ENCODE measurements at regions not wholly inside any gene's neighbourhood (a gene's known extent, or its start where the extent isn't known, plus 50 kb on each side); places are given as distances from the start of the nearest gene placed in this dataset.
"Not testable (repeated sequence)": the region's sequence is repeated elsewhere in the genome, so short reads cannot be mapped to it uniquely, and the experiment has no call there.

DNA sequence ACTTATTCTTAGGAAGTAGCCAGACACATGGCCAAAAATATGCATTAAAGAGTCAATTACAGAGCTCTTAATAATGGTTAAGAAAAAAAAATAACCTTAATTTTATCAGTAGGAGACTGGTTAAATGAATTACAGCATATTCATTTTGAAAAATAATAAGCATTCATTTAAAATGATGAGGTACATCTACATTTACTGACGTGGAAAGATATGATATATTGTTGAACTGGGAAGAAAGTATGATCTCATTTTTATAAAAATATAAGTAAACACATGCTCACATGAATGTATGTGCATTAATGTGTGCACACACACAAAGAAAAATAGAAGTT lies 250.3 kb downstream of the ENC1 start:
- Histone ChIP-seq H3K27me3 (ENCODE audit: insufficient read depth, low read length, poor library complexity) (no peaks in the 10 kb centered on the region), H3K36me3 (ENCODE audit: insufficient read depth, low read length) (no peaks in the 10 kb centered on the region), H3K79me2 (ENCODE audit: insufficient read depth, low read length) (no peaks in the 10 kb centered on the region), H4K20me1 (ENCODE audit: insufficient read depth, low read length) (no peaks in the 10 kb centered on the region), H2AFZ (ENCODE audit: low read depth, low read length) (no peak overlapping the region), H3K9me3 (ENCODE audit: insufficient read depth, low read length, severe bottlenecking) (no peaks in the 10 kb centered on the region), H3K4me1 (ENCODE audit: insufficient read depth, low read length) (no peaks in the 10 kb centered on the region), H3K27ac (ENCODE audit: low read length) (no peak overlapping the region), H3K9ac (ENCODE audit: low read depth, low read length) (no peak overlapping the region), H3K4me3 (ENCODE audit: low read depth in 1 of 2, low read length in 2 of 2) (no peak overlapping the region), H3K4me2 (ENCODE audit: insufficient read depth, low read length) (no peak overlapping the region)
- DNase-seq (no peak), ATAC-seq (ENCODE audit: insufficient read depth, low read depth) (no peak)
- TF ChIP-seq EZH2 (IDR thresholded peaks at IDR 0.05; ENCODE audit: borderline replicate concordance, low read depth, low read length, severe bottlenecking), result no peak

- TF ChIP-seq, protein P1, sequence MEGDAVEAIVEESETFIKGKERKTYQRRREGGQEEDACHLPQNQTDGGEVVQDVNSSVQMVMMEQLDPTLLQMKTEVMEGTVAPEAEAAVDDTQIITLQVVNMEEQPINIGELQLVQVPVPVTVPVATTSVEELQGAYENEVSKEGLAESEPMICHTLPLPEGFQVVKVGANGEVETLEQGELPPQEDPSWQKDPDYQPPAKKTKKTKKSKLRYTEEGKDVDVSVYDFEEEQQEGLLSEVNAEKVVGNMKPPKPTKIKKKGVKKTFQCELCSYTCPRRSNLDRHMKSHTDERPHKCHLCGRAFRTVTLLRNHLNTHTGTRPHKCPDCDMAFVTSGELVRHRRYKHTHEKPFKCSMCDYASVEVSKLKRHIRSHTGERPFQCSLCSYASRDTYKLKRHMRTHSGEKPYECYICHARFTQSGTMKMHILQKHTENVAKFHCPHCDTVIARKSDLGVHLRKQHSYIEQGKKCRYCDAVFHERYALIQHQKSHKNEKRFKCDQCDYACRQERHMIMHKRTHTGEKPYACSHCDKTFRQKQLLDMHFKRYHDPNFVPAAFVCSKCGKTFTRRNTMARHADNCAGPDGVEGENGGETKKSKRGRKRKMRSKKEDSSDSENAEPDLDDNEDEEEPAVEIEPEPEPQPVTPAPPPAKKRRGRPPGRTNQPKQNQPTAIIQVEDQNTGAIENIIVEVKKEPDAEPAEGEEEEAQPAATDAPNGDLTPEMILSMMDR (IDR thresholded peaks at IDR 0.05; ENCODE audit: borderline replicate concordance, extremely low read depth, low read length, poor library complexity, severe bottlenecking), result no peak
- no peak for TF ChIP-seq EZH2 (IDR thresholded peaks at IDR 0.05; ENCODE audit: borderline replicate concordance, low read depth, low read length, severe bottlenecking)
- no peaks in the 10 kb centered on the region for H3K27me3 ChIP-seq (ENCODE audit: insufficient read depth, low read length, poor library complexity)
- no peaks in the 10 kb centered on the region for H3K79me2 ChIP-seq (ENCODE audit: insufficient read depth, low read length)
- no peaks in the 10 kb centered on the region for H3K4me1 ChIP-seq (ENCODE audit: insufficient read depth, low read length)
- H3K9ac ChIP-seq (ENCODE audit: low read depth, low read length), result no peak overlapping the region
- no peak for DNase-seq
- no peak for ATAC-seq (ENCODE audit: insufficient read depth, low read depth)
- no peaks in the 10 kb centered on the region for H4K20me1 ChIP-seq (ENCODE audit: insufficient read depth, low read length)
- H3K9me3 ChIP-seq (ENCODE audit: insufficient read depth, low read length, severe bottlenecking), result no peaks in the 10 kb centered on the region
- no peak overlapping the region for H3K27ac ChIP-seq (ENCODE audit: low read length)
- no peak overlapping the region for H2AFZ ChIP-seq (ENCODE audit: low read depth, low read length)
- no peak overlapping the region for H3K4me2 ChIP-seq (ENCODE audit: insufficient read depth, low read length)
- no peaks in the 10 kb centered on the region for H3K36me3 ChIP-seq (ENCODE audit: insufficient read depth, low read length)
- no peak overlapping the region for H3K4me3 ChIP-seq (ENCODE audit: low read depth in 1 of 2, low read length in 2 of 2)
Observed at GRCh38 chr5:74389531-74390305, 250.8 kb downstream of the ENC1 start.

GRCh38 chr5:74388411-74388810 lies 252.1 kb downstream of the ENC1 start:
- H3K9me3 ChIP-seq (ENCODE audit: insufficient read depth, low read length, severe bottlenecking); H3K79me2 ChIP-seq (ENCODE audit: insufficient read depth, low read length); ATAC-seq (ENCODE audit: insufficient read depth, low read depth): not testable (repeated sequence)

GRCh38 chr5:74386571-74387334 lies 253.8 kb downstream of the ENC1 start:
- DNase-seq (no peak), ATAC-seq (ENCODE audit: insufficient read depth, low read depth) (no peak)

More at GRCh38 chr5:74388411-74388810, 252.1 kb downstream of the ENC1 start:
- not testable (repeated sequence) for H4K20me1 ChIP-seq (ENCODE audit: insufficient read depth, low read length); H3K27ac ChIP-seq (ENCODE audit: low read length); H3K4me3 ChIP-seq (ENCODE audit: low read depth in 1 of 2, low read length in 2 of 2); H3K4me2 ChIP-seq (ENCODE audit: insufficient read depth, low read length); H3K9ac ChIP-seq (ENCODE audit: low read depth, low read length); H2AFZ ChIP-seq (ENCODE audit: low read depth, low read length); H3K27me3 ChIP-seq (ENCODE audit: insufficient read depth, low read length, poor library complexity); H3K36me3 ChIP-seq (ENCODE audit: insufficient read depth, low read length); DNase-seq; H3K4me1 ChIP-seq (ENCODE audit: insufficient read depth, low read length)

More at GRCh38 chr5:74386571-74387334, 253.8 kb downstream of the ENC1 start:
- no peak overlapping the region for H3K9ac ChIP-seq (ENCODE audit: low read depth, low read length)
- no peaks in the 10 kb centered on the region for H3K36me3 ChIP-seq (ENCODE audit: insufficient read depth, low read length)
- H3K9me3 ChIP-seq (ENCODE audit: insufficient read depth, low read length, severe bottlenecking), result no peaks in the 10 kb centered on the region
- H3K79me2 ChIP-seq (ENCODE audit: insufficient read depth, low read length), result no peaks in the 10 kb centered on the region
- no peaks in the 10 kb centered on the region for H4K20me1 ChIP-seq (ENCODE audit: insufficient read depth, low read length)
- H3K27me3 ChIP-seq (ENCODE audit: insufficient read depth, low read length, poor library complexity), result no peaks in the 10 kb centered on the region
- no peak overlapping the region for H2AFZ ChIP-seq (ENCODE audit: low read depth, low read length)
- no peaks in the 10 kb centered on the region for H3K4me1 ChIP-seq (ENCODE audit: insufficient read depth, low read length)
- H3K4me3 ChIP-seq (ENCODE audit: low read depth in 1 of 2, low read length in 2 of 2), result no peak overlapping the region
- H3K4me2 ChIP-seq (ENCODE audit: insufficient read depth, low read length), result no peak overlapping the region
- TF ChIP-seq EZH2 (IDR thresholded peaks at IDR 0.05; ENCODE audit: borderline replicate concordance, low read depth, low read length, severe bottlenecking), result no peak
- TF ChIP-seq, protein P1 (IDR thresholded peaks at IDR 0.05; ENCODE audit: borderline replicate concordance, extremely low read depth, low read length, poor library complexity, severe bottlenecking), result no peak
- H3K27ac ChIP-seq (ENCODE audit: low read length), result no peak overlapping the region
